Ascending aorta (tissue), 2 donors: ENCODE measurements at regions not wholly inside any gene's neighbourhood (a gene's known extent, or its start where the extent isn't known, plus 50 kb on each side); places are given as distances from the start of the nearest gene placed in this dataset.

ENCODE experiments used
- DNase-seq, 2 donors: peaks; one replicate each; pipeline ENCODE4 v3.0.0-alpha.2; 2019; ENCODE audit warnings: low spot score in 2 of 2
- H3K27ac ChIP-seq, 2 donors: fragments of 200-600 bp; sonication (generic); one replicate each; pipeline ENCODE4 v1.5.1; 2016 to 2017; ENCODE audit warnings: mild to moderate bottlenecking in 1 of 2
- H3K27me3 ChIP-seq: fragments of 200-600 bp; sonication (generic); one replicate; pipeline ENCODE4 v1.5.1; 2017
- H3K36me3 ChIP-seq, 2 donors: fragments of 200-600 bp; sonication (generic); one replicate each; pipeline ENCODE4 v1.5.1; 2016
- H3K4me1 ChIP-seq, 2 donors: fragments of 200-600 bp; sonication (generic); one replicate each; pipeline ENCODE4 v1.5.1; 2016 to 2017; ENCODE audit warnings: mild to moderate bottlenecking in 1 of 2
- H3K4me3 ChIP-seq, 2 donors: fragments of 200-600 bp; sonication (generic); one replicate each; pipeline ENCODE4 v1.5.1; 2016 to 2017; ENCODE audit warnings: mild to moderate bottlenecking in 1 of 2
- H3K9me3 ChIP-seq, 2 donors: fragments of 200-600 bp; sonication (generic); one replicate each; pipeline ENCODE4 v1.5.1; 2016
- intact Hi-C: fragments of 100-400 bp; cut with DNase I; formaldehyde crosslinking; loops from one replicate; pipeline ENCODE4 v1.15.1; 2023
- TF ChIP-seq, protein P1 (sequence below), 3 experiments: fragments of 200-600 bp in 2 of 3; fragments of 450-650 bp in 1 of 3; sonication (generic) in 2 of 3; IDR thresholded peaks; one replicate each; pipeline ENCODE4 v1.5.1; 2016 to 2019; ENCODE audit warnings: antibody characterized with exemption in 3 of 3, mild to moderate bottlenecking in 1 of 3, moderate library complexity in 1 of 3

DNA sequence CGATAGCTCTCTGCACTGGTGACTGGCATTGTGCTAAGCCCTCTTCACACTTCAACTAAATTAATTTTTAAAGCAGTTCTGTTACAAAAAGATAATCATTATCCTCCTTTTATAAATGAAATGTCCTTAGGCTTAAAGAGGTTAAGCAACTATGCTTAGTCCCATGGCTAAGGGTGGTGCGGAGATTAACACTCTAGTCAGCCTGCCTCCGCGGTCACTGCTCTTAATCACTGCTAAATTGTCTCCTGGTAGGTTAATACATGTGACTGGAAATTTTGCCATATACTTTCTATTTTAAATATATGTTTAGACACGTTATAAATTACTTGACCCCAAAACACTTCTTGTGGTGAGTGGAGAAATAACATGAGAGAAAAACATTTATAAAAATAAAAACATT, 473.7 kb downstream of the CENPC start:
- TF ChIP-seq, protein P1, sequence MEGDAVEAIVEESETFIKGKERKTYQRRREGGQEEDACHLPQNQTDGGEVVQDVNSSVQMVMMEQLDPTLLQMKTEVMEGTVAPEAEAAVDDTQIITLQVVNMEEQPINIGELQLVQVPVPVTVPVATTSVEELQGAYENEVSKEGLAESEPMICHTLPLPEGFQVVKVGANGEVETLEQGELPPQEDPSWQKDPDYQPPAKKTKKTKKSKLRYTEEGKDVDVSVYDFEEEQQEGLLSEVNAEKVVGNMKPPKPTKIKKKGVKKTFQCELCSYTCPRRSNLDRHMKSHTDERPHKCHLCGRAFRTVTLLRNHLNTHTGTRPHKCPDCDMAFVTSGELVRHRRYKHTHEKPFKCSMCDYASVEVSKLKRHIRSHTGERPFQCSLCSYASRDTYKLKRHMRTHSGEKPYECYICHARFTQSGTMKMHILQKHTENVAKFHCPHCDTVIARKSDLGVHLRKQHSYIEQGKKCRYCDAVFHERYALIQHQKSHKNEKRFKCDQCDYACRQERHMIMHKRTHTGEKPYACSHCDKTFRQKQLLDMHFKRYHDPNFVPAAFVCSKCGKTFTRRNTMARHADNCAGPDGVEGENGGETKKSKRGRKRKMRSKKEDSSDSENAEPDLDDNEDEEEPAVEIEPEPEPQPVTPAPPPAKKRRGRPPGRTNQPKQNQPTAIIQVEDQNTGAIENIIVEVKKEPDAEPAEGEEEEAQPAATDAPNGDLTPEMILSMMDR (IDR thresholded peaks at IDR 0.05) = no peak
- no peak overlapping the region for H3K4me3 ChIP-seq
- H3K9me3 ChIP-seq = no peaks in the 10 kb centered on the region
- H3K36me3 ChIP-seq = no peaks in the 10 kb centered on the region
- no peaks in the 10 kb centered on the region for H3K4me1 ChIP-seq
- H3K27me3 ChIP-seq = no peaks in the 10 kb centered on the region
- H3K27ac ChIP-seq = no peak overlapping the region
- DNase-seq = no peak
- intact Hi-C loops = no loop called here

- Histone ChIP-seq H3K36me3 (no peaks in the 10 kb centered on the region), H3K4me3 (no peak overlapping the region), H3K27ac (no peak overlapping the region), H3K27me3 (no peaks in the 10 kb centered on the region), H3K4me1 (no peaks in the 10 kb centered on the region), H3K9me3 (no peaks in the 10 kb centered on the region)
- DNase-seq = no peak
- intact Hi-C loops = no loop called here
- TF ChIP-seq, protein P1 (IDR thresholded peaks at IDR 0.05) = no peak
Measured at GRCh38 chr4:67055319-67055718, 490.0 kb downstream of the CENPC start.

- Histone ChIP-seq H3K27me3 (no peaks in the 10 kb centered on the region), H3K9me3 (no peaks in the 10 kb centered on the region), H3K4me3 (no peak overlapping the region), H3K27ac (no peak overlapping the region), H3K4me1 (no peaks in the 10 kb centered on the region), H3K36me3 (no peaks in the 10 kb centered on the region)
- intact Hi-C loops = no loop called here
- TF ChIP-seq, protein P1 (IDR thresholded peaks at IDR 0.05) = no peak
- DNase-seq = no peak
Measured at GRCh38 chr4:67054896-67055295, 490.4 kb downstream of the CENPC start.

- Histone ChIP-seq H3K36me3 (no peaks in the 10 kb centered on the region), H3K9me3 (no peaks in the 10 kb centered on the region), H3K4me3 (no peak overlapping the region), H3K4me1 (no peaks in the 10 kb centered on the region), H3K27me3 (no peaks in the 10 kb centered on the region), H3K27ac (no peak overlapping the region)
- TF ChIP-seq, protein P1 (IDR thresholded peaks at IDR 0.05) = no peak
- intact Hi-C loops = no loop called here
- no peak for DNase-seq
Measured at GRCh38 chr4:67052814-67053675, 492.3 kb downstream of the CENPC start.

DNA sequence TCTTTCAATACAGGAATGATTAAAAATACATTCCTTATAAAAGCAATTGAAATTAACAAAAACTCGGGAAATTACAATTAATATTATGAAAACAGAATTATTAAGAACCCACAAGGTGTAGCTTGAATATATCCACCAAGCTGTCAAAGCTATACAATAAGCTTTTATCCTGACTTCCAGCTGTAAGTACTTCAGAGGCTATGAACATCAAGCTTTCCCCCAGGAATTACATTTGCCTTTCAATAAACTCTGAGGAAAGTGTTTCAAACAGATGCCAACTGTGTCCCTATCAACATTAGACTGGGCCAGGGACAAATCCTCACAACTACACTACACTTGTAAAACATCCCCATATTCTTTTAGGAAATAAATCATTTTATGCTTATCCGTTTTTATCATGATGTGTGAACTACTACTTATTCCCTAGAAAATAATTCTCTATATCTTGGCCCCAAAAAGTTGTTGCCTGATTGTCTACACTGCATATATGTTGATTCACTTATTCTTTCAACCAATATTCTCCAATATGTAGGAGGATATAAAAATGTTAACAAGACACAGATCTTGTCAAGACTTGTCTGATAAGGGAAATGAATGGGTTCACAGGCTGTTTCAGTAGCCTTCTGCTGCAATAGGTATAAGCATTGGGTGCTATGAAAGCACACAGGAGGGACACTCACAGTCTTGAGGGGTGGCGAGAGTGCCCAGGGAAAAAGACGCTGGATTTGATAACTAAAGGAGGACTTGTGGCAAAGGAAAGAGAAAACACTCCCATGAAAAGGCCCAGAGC, 494.1 kb downstream of the CENPC start:
- Histone ChIP-seq H3K4me3 (no peak overlapping the region), H3K4me1 (no peaks in the 10 kb centered on the region), H3K27me3 (no peaks in the 10 kb centered on the region), H3K27ac (no peak overlapping the region), H3K9me3 (no peaks in the 10 kb centered on the region), H3K36me3 (no peaks in the 10 kb centered on the region)
- no peak for DNase-seq
- TF ChIP-seq, protein P1 (IDR thresholded peaks at IDR 0.05) = no peak
- intact Hi-C loops = no loop called here
